ENCODE measurements at regions not wholly inside any gene's neighbourhood (a gene's known extent, or its start where the extent isn't known, plus 50 kb on each side); places are given as distances from the start of the nearest gene placed in this dataset.

DNA sequence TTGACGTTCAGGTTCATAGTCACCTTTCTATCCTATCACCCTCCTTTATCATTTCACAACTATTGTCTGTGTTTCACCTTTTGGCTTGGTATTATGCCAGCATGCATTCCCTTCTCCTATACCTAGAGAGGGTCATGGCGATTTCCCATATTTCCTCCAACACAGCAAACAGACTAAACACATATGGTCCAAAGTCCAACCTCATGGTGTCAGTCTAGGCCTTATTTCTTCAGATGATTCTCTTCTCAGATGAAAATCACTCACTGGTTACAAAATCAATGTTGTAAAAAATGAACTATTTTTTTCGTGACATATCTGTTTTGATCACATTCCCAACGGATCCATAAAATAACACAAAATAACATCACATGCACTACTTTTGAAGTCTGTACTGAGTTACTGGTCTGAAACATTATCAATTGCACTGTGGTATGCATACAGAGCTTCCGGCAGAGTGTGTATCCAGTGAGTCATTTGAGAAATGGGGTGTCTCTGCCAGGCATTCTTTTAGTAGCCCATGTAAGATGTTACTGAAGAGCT lies 204.8 kb upstream of the GALNT5 start:
- 83% methylated on average over 1 of the region's 5 CpGs; no CpG with 5 or more reads in 1 of the 2 experiments for WGBS, 2 experiments (ENCODE audit: extremely low coverage in 2 of 2, insufficient read length in 1 of 2)
- no peak overlapping the region for H2AFZ ChIP-seq (replicated peaks; ENCODE audit: low read length, poor library complexity)
- ATAC-seq (ENCODE audit: low read depth), result peak; percentile 77
- no peaks in the 10 kb centered on the region for H4K20me1 ChIP-seq (ENCODE audit: insufficient read depth, low read length)
- no TSS peak for BruUV-seq (replicated peaks)
- no peaks in the 10 kb centered on the region for H3K9me3 ChIP-seq (ENCODE audit: control insufficient read depth, insufficient read depth, low read length)
- no peaks in the 10 kb centered on the region for H3K27me3 ChIP-seq (ENCODE audit: control insufficient read depth, insufficient read depth, low read length)
- ChIA-PET CTCF (interaction anchor here (0.5 kb wide), 1 partner anchor 250 kb away, joined by 3 read pairs; no protein-coding TSS in a partner anchor), POLR2A (ENCODE audit: unreplicated experiment) (no interaction called here)
- peak overlapping the region; percentile 67; the same call in 1 of the 2 replicates for H3K23ac ChIP-seq (ENCODE audit: low read depth, low read length)
- dilution Hi-C loops (cut with HindIII; ENCODE audit: low sequenced_read_pairs, unreplicated experiment) (no loop called here), intact Hi-C loops (cut with micrococcal nuclease) (loop anchor here (5.0 kb wide), 2 partner anchors 120 to 160 kb away; no protein-coding TSS in a partner anchor), in situ Hi-C loops (cut with MboI; ENCODE audit: low sequenced_read_pairs) (loop anchor here (25.0 kb wide), 1 partner anchor 715 kb away; the partner anchor contains the start of gene NR4A2)
- H3K9me1 ChIP-seq (ENCODE audit: insufficient read depth, low read length), result peaks cover 6% of the 10 kb centered on the region
- no peak overlapping the region for H2AK9ac ChIP-seq (replicated peaks; ENCODE audit: low read depth, low read length, poor library complexity)
- peak overlapping the region; percentile 57 for H3K27ac ChIP-seq (ENCODE audit: insufficient read depth, low read length)
- no peaks in the 10 kb centered on the region for H3K79me1 ChIP-seq (ENCODE audit: low read depth in 1 of 2, low read length in 2 of 2)
- H2BK15ac ChIP-seq (ENCODE audit: low read depth, low read length), result peak overlapping the region; percentile 95
- H3K4me2 ChIP-seq (ENCODE audit: low read depth, low read length), result peak overlapping the region; percentile 3; the same call in 1 of the 2 replicates
- H2BK5ac ChIP-seq (ENCODE audit: low read depth, low read length, poor library complexity, severe bottlenecking), result peak overlapping the region; percentile 77
- H2BK120ac ChIP-seq (ENCODE audit: low read depth, low read length), result peak overlapping the region; percentile 92
- no peak overlapping the region; the same call in 1 of the 2 replicates for H3K56ac ChIP-seq (ENCODE audit: extremely low read depth, insufficient read depth, low read length)
- peak; percentile 87 for DNase-seq
- H2BK20ac ChIP-seq (ENCODE audit: low read depth, low read length), result peak overlapping the region; percentile 97
- peak overlapping the region; percentile 92 for H3K18ac ChIP-seq (ENCODE audit: low read depth, low read length)
- H4K5ac ChIP-seq (ENCODE audit: low read depth, low read length), result peak overlapping the region; percentile 61; the same call in 1 of the 2 replicates
- peak overlapping the region; percentile 76 to 90 for H4K8ac ChIP-seq (ENCODE audit: low read depth in 2 of 2, low read length in 2 of 2)
- H3K14ac ChIP-seq (replicated peaks; ENCODE audit: low read depth, low read length), result peak overlapping the region; percentile 83
- H3K4ac ChIP-seq (ENCODE audit: low read depth, low read length), result peak overlapping the region; percentile 85
- no peaks in the 10 kb centered on the region for H3K36me3 ChIP-seq (ENCODE audit: control insufficient read depth, insufficient read depth, low read length)
- H3K4me1 ChIP-seq (ENCODE audit: control insufficient read depth, insufficient read depth, low read length), result peaks cover 7% of the 10 kb centered on the region
- no peak overlapping the region for H3K4me3 ChIP-seq (ENCODE audit: insufficient read depth, low read depth, low read length)
- H4K91ac ChIP-seq (ENCODE audit: insufficient read depth, low read depth, low read length), result peak overlapping the region; percentile 79
- peak overlapping the region; percentile 87 for H2AK5ac ChIP-seq (ENCODE audit: low read depth, low read length)
- peak overlapping the region; percentile 6; the same call in 1 of the 2 replicates for H3K9ac ChIP-seq (ENCODE audit: low read depth, low read length)
- peak; percentile 70 for TF ChIP-seq RCOR1 (IDR thresholded peaks at IDR 0.05; ENCODE audit: insufficient replicate concordance, low read length)
- TF ChIP-seq RFX5 (IDR thresholded peaks at IDR 0.05; ENCODE audit: low read depth, low read length), result no peak
- TF ChIP-seq FOS (IDR thresholded peaks at IDR 0.05; ENCODE audit: low read depth, low read length), result peak; percentile 68; the same call in 1 of the 2 replicates
- TF ChIP-seq CEBPB (IDR thresholded peaks at IDR 0.05; ENCODE audit: low read depth, low read length), result peak; percentile 18; the same call in 1 of the 2 replicates
- no peak for TF ChIP-seq NFE2L2 (IDR thresholded peaks at IDR 0.05; ENCODE audit: low read depth, low read length)
- TF ChIP-seq, protein P1, sequence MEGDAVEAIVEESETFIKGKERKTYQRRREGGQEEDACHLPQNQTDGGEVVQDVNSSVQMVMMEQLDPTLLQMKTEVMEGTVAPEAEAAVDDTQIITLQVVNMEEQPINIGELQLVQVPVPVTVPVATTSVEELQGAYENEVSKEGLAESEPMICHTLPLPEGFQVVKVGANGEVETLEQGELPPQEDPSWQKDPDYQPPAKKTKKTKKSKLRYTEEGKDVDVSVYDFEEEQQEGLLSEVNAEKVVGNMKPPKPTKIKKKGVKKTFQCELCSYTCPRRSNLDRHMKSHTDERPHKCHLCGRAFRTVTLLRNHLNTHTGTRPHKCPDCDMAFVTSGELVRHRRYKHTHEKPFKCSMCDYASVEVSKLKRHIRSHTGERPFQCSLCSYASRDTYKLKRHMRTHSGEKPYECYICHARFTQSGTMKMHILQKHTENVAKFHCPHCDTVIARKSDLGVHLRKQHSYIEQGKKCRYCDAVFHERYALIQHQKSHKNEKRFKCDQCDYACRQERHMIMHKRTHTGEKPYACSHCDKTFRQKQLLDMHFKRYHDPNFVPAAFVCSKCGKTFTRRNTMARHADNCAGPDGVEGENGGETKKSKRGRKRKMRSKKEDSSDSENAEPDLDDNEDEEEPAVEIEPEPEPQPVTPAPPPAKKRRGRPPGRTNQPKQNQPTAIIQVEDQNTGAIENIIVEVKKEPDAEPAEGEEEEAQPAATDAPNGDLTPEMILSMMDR (conservative IDR thresholded peaks at IDR 0.05; ENCODE audit: low read depth, low read length), result no peak
- TF ChIP-seq, protein P2, sequence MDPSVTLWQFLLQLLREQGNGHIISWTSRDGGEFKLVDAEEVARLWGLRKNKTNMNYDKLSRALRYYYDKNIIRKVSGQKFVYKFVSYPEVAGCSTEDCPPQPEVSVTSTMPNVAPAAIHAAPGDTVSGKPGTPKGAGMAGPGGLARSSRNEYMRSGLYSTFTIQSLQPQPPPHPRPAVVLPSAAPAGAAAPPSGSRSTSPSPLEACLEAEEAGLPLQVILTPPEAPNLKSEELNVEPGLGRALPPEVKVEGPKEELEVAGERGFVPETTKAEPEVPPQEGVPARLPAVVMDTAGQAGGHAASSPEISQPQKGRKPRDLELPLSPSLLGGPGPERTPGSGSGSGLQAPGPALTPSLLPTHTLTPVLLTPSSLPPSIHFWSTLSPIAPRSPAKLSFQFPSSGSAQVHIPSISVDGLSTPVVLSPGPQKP (IDR thresholded peaks at IDR 0.05; ENCODE audit: borderline replicate concordance, low read depth, low read length), result no peak
- TF ChIP-seq SMC3 (IDR thresholded peaks at IDR 0.05; ENCODE audit: low read depth, low read length), result no peak
- no peak for TF ChIP-seq POLR2A (IDR thresholded peaks at IDR 0.05; ENCODE audit: low read depth, low read length)
- no peak for TF ChIP-seq MAFK (IDR thresholded peaks at IDR 0.05; ENCODE audit: low read depth, low read length)
- TF ChIP-seq RAD21 (IDR thresholded peaks at IDR 0.05; ENCODE audit: low read length), result no peak
- no peak for TF ChIP-seq MXI1 (IDR thresholded peaks at IDR 0.05; ENCODE audit: borderline replicate concordance, low read depth, low read length)
- TF ChIP-seq CHD1 (IDR thresholded peaks at IDR 0.05; ENCODE audit: low read depth, low read length), result no peak
- no peak for TF ChIP-seq MAZ (IDR thresholded peaks at IDR 0.05; ENCODE audit: borderline replicate concordance, low read depth, low read length)
- TF ChIP-seq, protein P3, sequence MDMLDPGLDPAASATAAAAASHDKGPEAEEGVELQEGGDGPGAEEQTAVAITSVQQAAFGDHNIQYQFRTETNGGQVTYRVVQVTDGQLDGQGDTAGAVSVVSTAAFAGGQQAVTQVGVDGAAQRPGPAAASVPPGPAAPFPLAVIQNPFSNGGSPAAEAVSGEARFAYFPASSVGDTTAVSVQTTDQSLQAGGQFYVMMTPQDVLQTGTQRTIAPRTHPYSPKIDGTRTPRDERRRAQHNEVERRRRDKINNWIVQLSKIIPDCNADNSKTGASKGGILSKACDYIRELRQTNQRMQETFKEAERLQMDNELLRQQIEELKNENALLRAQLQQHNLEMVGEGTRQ (IDR thresholded peaks at IDR 0.05; ENCODE audit: low read depth, low read length), result no peak

All from IMR-90 (cell line).